Lower leg skin (tissue), 3 donors: ENCODE measurements at regions not wholly inside any gene's neighbourhood (a gene's known extent, or its start where the extent isn't known, plus 50 kb on each side); places are given as distances from the start of the nearest gene placed in this dataset.
"Not testable (repeated sequence)": the region's sequence is repeated elsewhere in the genome, so short reads cannot be mapped to it uniquely, and the experiment has no call there.

ENCODE experiments used
- POLR2A ChIP-seq, 2 donors: fragments of 450-650 bp; IDR thresholded peaks; one replicate each; pipeline ENCODE4 v1.6.1; 2016 to 2017; ENCODE audit warnings: antibody characterized with exemption in 2 of 2, mild to moderate bottlenecking in 1 of 2, moderate library complexity in 1 of 2
- TF ChIP-seq, protein P1 (sequence below), 3 donors: fragments of 450-650 bp; IDR thresholded peaks; one replicate each; pipeline ENCODE4 v1.5.1; 2016; ENCODE audit warnings: antibody characterized with exemption in 3 of 3, mild to moderate bottlenecking in 3 of 3, moderate library complexity in 2 of 3

GRCh38 chr9:7626571-7627029 lies 173.0 kb downstream of the DMAC1 start:
- TF ChIP-seq, protein P1, sequence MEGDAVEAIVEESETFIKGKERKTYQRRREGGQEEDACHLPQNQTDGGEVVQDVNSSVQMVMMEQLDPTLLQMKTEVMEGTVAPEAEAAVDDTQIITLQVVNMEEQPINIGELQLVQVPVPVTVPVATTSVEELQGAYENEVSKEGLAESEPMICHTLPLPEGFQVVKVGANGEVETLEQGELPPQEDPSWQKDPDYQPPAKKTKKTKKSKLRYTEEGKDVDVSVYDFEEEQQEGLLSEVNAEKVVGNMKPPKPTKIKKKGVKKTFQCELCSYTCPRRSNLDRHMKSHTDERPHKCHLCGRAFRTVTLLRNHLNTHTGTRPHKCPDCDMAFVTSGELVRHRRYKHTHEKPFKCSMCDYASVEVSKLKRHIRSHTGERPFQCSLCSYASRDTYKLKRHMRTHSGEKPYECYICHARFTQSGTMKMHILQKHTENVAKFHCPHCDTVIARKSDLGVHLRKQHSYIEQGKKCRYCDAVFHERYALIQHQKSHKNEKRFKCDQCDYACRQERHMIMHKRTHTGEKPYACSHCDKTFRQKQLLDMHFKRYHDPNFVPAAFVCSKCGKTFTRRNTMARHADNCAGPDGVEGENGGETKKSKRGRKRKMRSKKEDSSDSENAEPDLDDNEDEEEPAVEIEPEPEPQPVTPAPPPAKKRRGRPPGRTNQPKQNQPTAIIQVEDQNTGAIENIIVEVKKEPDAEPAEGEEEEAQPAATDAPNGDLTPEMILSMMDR (IDR thresholded peaks at IDR 0.05): not testable (repeated sequence)
- TF ChIP-seq POLR2A (IDR thresholded peaks at IDR 0.05): not testable (repeated sequence)
